ENCODE measurements at regions not wholly inside any gene's neighbourhood (a gene's known extent, or its start where the extent isn't known, plus 50 kb on each side); places are given as distances from the start of the nearest gene placed in this dataset.

GRCh38 chr2:108164318-108164717 is 75.5 kb upstream of the SULT1C3 start:
- DNase-seq (ENCODE audit: low read depth, low spot score) (no peak), FAIRE-seq (no peak)
- no peaks in the 10 kb centered on the region for H3K79me2 ChIP-seq (ENCODE audit: control insufficient read depth, insufficient read depth, low read length)
- no peak overlapping the region for H3K9ac ChIP-seq (ENCODE audit: control insufficient read depth, extremely low read depth, insufficient read depth, low read length)
- H2AFZ ChIP-seq (ENCODE audit: control insufficient read depth, low read length) = no peak overlapping the region
- H3K27me3 ChIP-seq (ENCODE audit: control insufficient read depth, extremely low read depth, insufficient read depth, low read length) = peaks cover 6% of the 10 kb centered on the region
- no peaks in the 10 kb centered on the region for H3K4me1 ChIP-seq (ENCODE audit: control insufficient read depth, extremely low read depth, insufficient read depth, low read length)
- no peaks in the 10 kb centered on the region for H3K9me1 ChIP-seq (ENCODE audit: control insufficient read depth, extremely low read depth, insufficient read depth, low read length)
- no peak overlapping the region for H3K4me3 ChIP-seq (ENCODE audit: control insufficient read depth in 2 of 3, extremely low read depth in 1 of 3, insufficient read depth in 2 of 3, low read depth in 1 of 3, low read length in 3 of 3)
- no peaks in the 10 kb centered on the region for H4K20me1 ChIP-seq (ENCODE audit: control insufficient read depth, extremely low read depth, insufficient read depth, low read length)
- dilution Hi-C loops (cut with MboI; ENCODE audit: extremely low pct_ligation_motif_present, low sequenced_read_pairs) = no loop called here
- H3K4me2 ChIP-seq (ENCODE audit: control insufficient read depth, extremely low read depth, insufficient read depth, low read depth, low read length) = no peak overlapping the region
- no peaks in the 10 kb centered on the region for H3K9me3 ChIP-seq (ENCODE audit: control insufficient read depth, low read depth, low read length)
- no peak overlapping the region for H3K27ac ChIP-seq (ENCODE audit: control insufficient read depth, insufficient read depth, low read length)
- H3K36me3 ChIP-seq (ENCODE audit: control insufficient read depth in 2 of 2, extremely low read depth in 1 of 2, insufficient read depth in 2 of 2, low read length in 2 of 2) = no peaks in the 10 kb centered on the region
- no peak for TF ChIP-seq CTCF (optimal IDR thresholded peaks at IDR 0.05 in 1 of 3, IDR thresholded peaks at IDR 0.05 in 1 of 3, conservative IDR thresholded peaks at IDR 0.05 in 1 of 3; ENCODE audit: extremely low read depth in 1 of 3, insufficient read depth in 2 of 3, low read length in 3 of 3)
- TF ChIP-seq EZH2 (IDR thresholded peaks at IDR 0.05; ENCODE audit: low read length) = no peak

GRCh38 chr2:108165729-108166128 is 74.0 kb upstream of the SULT1C3 start:
- Histone ChIP-seq H3K4me2 (ENCODE audit: control insufficient read depth, extremely low read depth, insufficient read depth, low read depth, low read length) (no peak overlapping the region), H3K27me3 (ENCODE audit: control insufficient read depth, extremely low read depth, insufficient read depth, low read length) (peaks cover 6% of the 10 kb centered on the region), H3K27ac (ENCODE audit: control insufficient read depth, insufficient read depth, low read length) (no peak overlapping the region), H3K4me1 (ENCODE audit: control insufficient read depth, extremely low read depth, insufficient read depth, low read length) (no peaks in the 10 kb centered on the region), H4K20me1 (ENCODE audit: control insufficient read depth, extremely low read depth, insufficient read depth, low read length) (no peaks in the 10 kb centered on the region), H3K9me3 (ENCODE audit: control insufficient read depth, low read depth, low read length) (no peaks in the 10 kb centered on the region), H3K4me3 (ENCODE audit: control insufficient read depth in 2 of 3, extremely low read depth in 1 of 3, insufficient read depth in 2 of 3, low read depth in 1 of 3, low read length in 3 of 3) (no peak overlapping the region), H3K79me2 (ENCODE audit: control insufficient read depth, insufficient read depth, low read length) (no peaks in the 10 kb centered on the region), H3K9ac (ENCODE audit: control insufficient read depth, extremely low read depth, insufficient read depth, low read length) (no peak overlapping the region), H3K9me1 (ENCODE audit: control insufficient read depth, extremely low read depth, insufficient read depth, low read length) (no peaks in the 10 kb centered on the region), H3K36me3 (ENCODE audit: control insufficient read depth in 2 of 2, extremely low read depth in 1 of 2, insufficient read depth in 2 of 2, low read length in 2 of 2) (no peaks in the 10 kb centered on the region), H2AFZ (ENCODE audit: control insufficient read depth, low read length) (no peak overlapping the region)
- DNase-seq (ENCODE audit: low read depth, low spot score) (no peak), FAIRE-seq (no peak)
- TF ChIP-seq EZH2 (IDR thresholded peaks at IDR 0.05; ENCODE audit: low read length) = no peak
- no peak for TF ChIP-seq CTCF (optimal IDR thresholded peaks at IDR 0.05 in 1 of 3, IDR thresholded peaks at IDR 0.05 in 1 of 3, conservative IDR thresholded peaks at IDR 0.05 in 1 of 3; ENCODE audit: extremely low read depth in 1 of 3, insufficient read depth in 2 of 3, low read length in 3 of 3)
- dilution Hi-C loops (cut with MboI; ENCODE audit: extremely low pct_ligation_motif_present, low sequenced_read_pairs) = no loop called here
